ENCODE measurements at regions not wholly inside any gene's neighbourhood (a gene's known extent, or its start where the extent isn't known, plus 50 kb on each side); places are given as distances from the start of the nearest gene placed in this dataset.
A peak's percentile ranks its signal among the peaks of the same experiment; 100 is the strongest.

DNA sequence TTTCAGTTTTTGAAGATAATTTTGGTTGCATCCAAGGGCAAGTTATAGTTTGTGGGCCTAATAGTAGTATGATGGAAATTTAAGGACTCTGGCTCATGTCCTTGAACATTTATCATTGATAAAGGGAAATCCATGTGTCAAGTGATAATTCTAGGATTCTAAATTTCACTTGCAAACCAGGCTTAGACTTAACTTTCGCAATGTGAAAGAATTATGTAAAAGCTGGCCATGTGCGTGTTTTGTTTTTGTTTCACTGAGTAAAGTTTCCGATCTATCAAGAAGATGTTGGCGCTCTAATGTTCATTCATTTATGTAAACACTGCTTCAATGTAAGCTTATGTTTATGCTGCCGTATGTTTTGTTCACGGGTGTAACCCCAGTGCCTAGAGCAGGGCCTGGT is 302.0 kb downstream of the SOX4 start:
- no peak overlapping the region for H3K27ac ChIP-seq (ENCODE audit: poor library complexity, severe bottlenecking)
- no peaks in the 10 kb centered on the region for H3K27me3 ChIP-seq (ENCODE audit: insufficient read depth, poor library complexity, severe bottlenecking)
- no peaks in the 10 kb centered on the region for H3K9me3 ChIP-seq (ENCODE audit: severe bottlenecking)
- no peaks in the 10 kb centered on the region for H3K36me3 ChIP-seq (ENCODE audit: low read depth)
- ATAC-seq (ENCODE audit: low read depth): no peak
- no peak overlapping the region for H3K4me3 ChIP-seq (ENCODE audit: severe bottlenecking)
- H3K4me1 ChIP-seq (ENCODE audit: insufficient read depth, poor library complexity, severe bottlenecking): peaks cover 13% of the 10 kb centered on the region
- TF ChIP-seq, protein P1, sequence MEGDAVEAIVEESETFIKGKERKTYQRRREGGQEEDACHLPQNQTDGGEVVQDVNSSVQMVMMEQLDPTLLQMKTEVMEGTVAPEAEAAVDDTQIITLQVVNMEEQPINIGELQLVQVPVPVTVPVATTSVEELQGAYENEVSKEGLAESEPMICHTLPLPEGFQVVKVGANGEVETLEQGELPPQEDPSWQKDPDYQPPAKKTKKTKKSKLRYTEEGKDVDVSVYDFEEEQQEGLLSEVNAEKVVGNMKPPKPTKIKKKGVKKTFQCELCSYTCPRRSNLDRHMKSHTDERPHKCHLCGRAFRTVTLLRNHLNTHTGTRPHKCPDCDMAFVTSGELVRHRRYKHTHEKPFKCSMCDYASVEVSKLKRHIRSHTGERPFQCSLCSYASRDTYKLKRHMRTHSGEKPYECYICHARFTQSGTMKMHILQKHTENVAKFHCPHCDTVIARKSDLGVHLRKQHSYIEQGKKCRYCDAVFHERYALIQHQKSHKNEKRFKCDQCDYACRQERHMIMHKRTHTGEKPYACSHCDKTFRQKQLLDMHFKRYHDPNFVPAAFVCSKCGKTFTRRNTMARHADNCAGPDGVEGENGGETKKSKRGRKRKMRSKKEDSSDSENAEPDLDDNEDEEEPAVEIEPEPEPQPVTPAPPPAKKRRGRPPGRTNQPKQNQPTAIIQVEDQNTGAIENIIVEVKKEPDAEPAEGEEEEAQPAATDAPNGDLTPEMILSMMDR (IDR thresholded peaks at IDR 0.05; ENCODE audit: poor library complexity, severe bottlenecking): no peak
- DNase-seq (ENCODE audit: low spot score): no peak

DNA sequence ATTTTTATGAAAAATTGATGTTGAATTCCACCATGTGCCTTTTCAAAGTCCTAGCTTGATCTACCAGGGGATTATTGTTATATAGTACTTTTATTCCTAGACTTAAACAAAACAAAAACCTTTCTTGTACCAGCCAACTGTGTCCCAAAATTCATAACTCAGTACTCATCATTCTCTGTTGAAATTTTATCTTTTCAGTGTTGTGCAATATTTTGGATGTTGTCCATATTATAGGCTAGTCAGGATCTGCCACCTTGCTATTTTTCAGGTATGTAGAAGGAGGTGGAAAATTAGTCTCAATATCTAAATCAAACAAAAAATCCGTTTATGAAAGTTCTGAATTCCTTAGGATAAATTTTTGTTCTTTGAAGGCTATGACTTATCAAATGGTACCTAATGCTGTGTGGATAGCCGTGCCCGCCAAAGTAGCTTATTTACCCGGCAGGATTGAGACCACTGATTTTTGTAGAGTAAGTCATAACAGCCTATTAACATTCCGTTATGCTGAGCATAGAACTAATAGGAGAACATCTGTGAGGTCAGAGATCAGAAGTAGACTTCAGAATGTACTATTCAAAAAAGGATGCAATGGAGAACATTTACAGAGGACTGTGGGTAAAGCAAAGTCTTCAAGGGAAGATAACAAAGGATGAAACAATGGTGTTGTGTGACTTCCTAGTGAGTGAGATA is 304.7 kb downstream of the SOX4 start:
- no peak overlapping the region for H3K4me3 ChIP-seq (ENCODE audit: severe bottlenecking)
- no peaks in the 10 kb centered on the region for H3K27me3 ChIP-seq (ENCODE audit: insufficient read depth, poor library complexity, severe bottlenecking)
- no peak for DNase-seq (ENCODE audit: low spot score)
- TF ChIP-seq, protein P1 (IDR thresholded peaks at IDR 0.05; ENCODE audit: poor library complexity, severe bottlenecking): no peak
- no peaks in the 10 kb centered on the region for H3K36me3 ChIP-seq (ENCODE audit: low read depth)
- peak; percentile 75 for ATAC-seq (ENCODE audit: low read depth)
- H3K4me1 ChIP-seq (ENCODE audit: insufficient read depth, poor library complexity, severe bottlenecking): peaks cover 19% of the 10 kb centered on the region
- H3K27ac ChIP-seq (ENCODE audit: poor library complexity, severe bottlenecking): peak overlapping the region; percentile 73
- no peaks in the 10 kb centered on the region for H3K9me3 ChIP-seq (ENCODE audit: severe bottlenecking)

DNA sequence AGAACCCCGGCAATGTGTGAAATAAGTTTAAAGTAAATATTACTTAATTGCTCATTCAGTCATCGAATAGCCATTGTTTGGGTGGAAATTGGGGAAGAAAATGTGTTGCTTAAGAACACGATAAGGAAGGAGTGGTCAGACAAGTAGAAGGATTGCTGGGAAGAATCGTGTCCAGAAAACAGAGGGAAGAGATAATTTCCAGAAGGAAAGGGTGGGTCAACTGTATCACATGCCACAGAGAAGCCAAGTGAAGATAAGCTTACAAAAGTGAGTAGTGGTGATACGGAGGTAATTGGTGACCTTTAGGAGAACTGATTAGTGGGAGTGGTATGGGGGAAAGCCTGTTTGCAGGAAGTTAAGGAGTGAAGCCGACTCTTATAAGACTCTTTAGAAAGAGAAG is 306.2 kb downstream of the SOX4 start:
- Histone ChIP-seq H3K27ac (ENCODE audit: poor library complexity, severe bottlenecking) (no peak overlapping the region), H3K36me3 (ENCODE audit: low read depth) (no peaks in the 10 kb centered on the region), H3K27me3 (ENCODE audit: insufficient read depth, poor library complexity, severe bottlenecking) (no peaks in the 10 kb centered on the region), H3K4me1 (ENCODE audit: insufficient read depth, poor library complexity, severe bottlenecking) (peaks cover 19% of the 10 kb centered on the region), H3K4me3 (ENCODE audit: severe bottlenecking) (no peak overlapping the region), H3K9me3 (ENCODE audit: severe bottlenecking) (no peaks in the 10 kb centered on the region)
- TF ChIP-seq, protein P1 (IDR thresholded peaks at IDR 0.05; ENCODE audit: poor library complexity, severe bottlenecking): no peak
- no peak for DNase-seq (ENCODE audit: low spot score)
- no peak for ATAC-seq (ENCODE audit: low read depth)

DNA sequence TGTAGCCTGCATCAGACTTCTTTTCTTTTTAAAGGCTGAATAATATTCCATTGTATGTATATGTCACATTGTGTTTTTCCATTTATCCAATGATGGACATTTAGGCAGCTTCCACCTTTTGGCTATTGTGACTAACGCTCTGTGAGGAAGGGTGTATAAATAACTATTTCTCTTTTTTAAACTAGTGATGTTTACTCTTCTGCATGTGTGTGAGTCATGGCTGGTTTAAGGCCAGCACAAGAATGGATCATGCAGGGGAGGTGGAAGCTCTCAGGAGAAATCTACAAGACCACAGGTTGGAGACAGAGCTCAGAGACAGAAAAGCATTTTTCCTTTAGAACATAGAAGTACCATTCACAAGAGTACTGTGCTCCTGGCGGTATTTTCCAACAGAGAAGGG is 307.2 kb downstream of the SOX4 start:
- H3K36me3 ChIP-seq (ENCODE audit: low read depth): no peaks in the 10 kb centered on the region
- H3K9me3 ChIP-seq (ENCODE audit: severe bottlenecking): no peaks in the 10 kb centered on the region
- H3K4me1 ChIP-seq (ENCODE audit: insufficient read depth, poor library complexity, severe bottlenecking): peaks cover 19% of the 10 kb centered on the region
- TF ChIP-seq, protein P1 (IDR thresholded peaks at IDR 0.05; ENCODE audit: poor library complexity, severe bottlenecking): peak; percentile 25
- no peaks in the 10 kb centered on the region for H3K27me3 ChIP-seq (ENCODE audit: insufficient read depth, poor library complexity, severe bottlenecking)
- DNase-seq (ENCODE audit: low spot score) (no peak), ATAC-seq (ENCODE audit: low read depth) (peak; percentile 91)
- peak overlapping the region; percentile 22 for H3K27ac ChIP-seq (ENCODE audit: poor library complexity, severe bottlenecking)
- no peak overlapping the region for H3K4me3 ChIP-seq (ENCODE audit: severe bottlenecking)

DNA sequence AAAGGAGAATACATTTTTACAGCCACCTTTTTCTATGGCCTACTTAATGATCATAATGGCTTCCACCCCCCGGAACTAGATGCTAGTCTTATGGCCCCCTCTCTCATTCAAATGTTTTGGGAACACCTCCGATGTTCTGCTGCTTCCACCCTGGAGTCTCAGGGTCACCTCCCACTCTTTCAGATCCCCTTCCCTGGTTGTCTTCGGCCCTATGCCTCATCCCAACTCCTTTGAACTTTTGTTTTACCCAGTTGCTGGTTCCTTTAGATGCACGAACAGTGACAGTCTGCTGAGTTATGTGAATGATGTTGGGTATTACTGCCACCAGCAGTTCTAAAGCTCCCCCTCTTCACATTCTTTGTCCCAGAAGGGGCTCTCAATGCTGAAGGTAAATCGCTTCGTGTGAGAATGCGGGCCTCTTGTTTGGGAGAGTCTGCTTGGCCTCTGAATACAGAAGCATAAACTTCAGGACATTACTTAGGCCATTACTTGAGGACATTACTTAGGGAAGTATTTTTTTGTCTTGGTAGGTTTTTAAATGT is 309.1 kb downstream of the SOX4 start:
- DNase-seq (ENCODE audit: low spot score) (no peak), ATAC-seq (ENCODE audit: low read depth) (no peak)
- Histone ChIP-seq H3K27me3 (ENCODE audit: insufficient read depth, poor library complexity, severe bottlenecking) (no peaks in the 10 kb centered on the region), H3K4me1 (ENCODE audit: insufficient read depth, poor library complexity, severe bottlenecking) (peaks cover 24% of the 10 kb centered on the region), H3K9me3 (ENCODE audit: severe bottlenecking) (no peaks in the 10 kb centered on the region), H3K36me3 (ENCODE audit: low read depth) (no peaks in the 10 kb centered on the region), H3K27ac (ENCODE audit: poor library complexity, severe bottlenecking) (no peak overlapping the region), H3K4me3 (ENCODE audit: severe bottlenecking) (no peak overlapping the region)
- TF ChIP-seq, protein P1 (IDR thresholded peaks at IDR 0.05; ENCODE audit: poor library complexity, severe bottlenecking): no peak

Measured in RWPE2 (cell line).